ENCODE measurements at regions not wholly inside any gene's neighbourhood (a gene's known extent, or its start where the extent isn't known, plus 50 kb on each side); places are given as distances from the start of the nearest gene placed in this dataset.

DNA sequence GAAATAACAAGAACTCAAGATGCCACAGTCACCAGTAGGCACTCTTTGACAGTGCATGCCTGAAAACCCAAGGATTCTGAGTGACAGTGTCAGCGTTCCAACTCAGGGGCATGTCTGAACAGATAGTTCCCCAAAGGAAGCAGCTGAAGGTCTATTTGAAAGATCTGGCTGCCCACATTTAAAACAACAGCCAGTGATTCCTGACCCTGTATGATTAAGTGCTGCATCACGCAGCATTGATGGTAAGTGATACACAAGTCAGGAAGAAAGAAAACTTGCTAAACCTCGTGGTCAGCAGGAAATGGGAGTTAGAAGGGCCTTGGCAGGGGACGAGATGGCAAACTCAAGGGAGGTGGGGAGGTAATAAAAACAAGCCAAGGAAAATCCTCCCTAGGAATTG is 1013.1 kb downstream of the TYW1 start:
- H3K36me3 ChIP-seq (ENCODE audit: insufficient read depth, low read length), result no peaks in the 10 kb centered on the region
- no peak overlapping the region for H3K27ac ChIP-seq (ENCODE audit: low read depth, low read length)
- DNase-seq (ENCODE audit: insufficient read length, low spot score, missing footprints), result no peak
- H3K4me1 ChIP-seq (ENCODE audit: insufficient read depth, low read length), result no peaks in the 10 kb centered on the region
- no peak overlapping the region for H2AFZ ChIP-seq (ENCODE audit: low read length)
- no peak overlapping the region for H3K4me2 ChIP-seq (ENCODE audit: insufficient read depth, low read length)
- no peaks in the 10 kb centered on the region for H4K20me1 ChIP-seq (ENCODE audit: insufficient read depth, low read length)
- no peaks in the 10 kb centered on the region for H3K79me2 ChIP-seq (ENCODE audit: insufficient read depth, low read length)
- TF ChIP-seq, protein P1, sequence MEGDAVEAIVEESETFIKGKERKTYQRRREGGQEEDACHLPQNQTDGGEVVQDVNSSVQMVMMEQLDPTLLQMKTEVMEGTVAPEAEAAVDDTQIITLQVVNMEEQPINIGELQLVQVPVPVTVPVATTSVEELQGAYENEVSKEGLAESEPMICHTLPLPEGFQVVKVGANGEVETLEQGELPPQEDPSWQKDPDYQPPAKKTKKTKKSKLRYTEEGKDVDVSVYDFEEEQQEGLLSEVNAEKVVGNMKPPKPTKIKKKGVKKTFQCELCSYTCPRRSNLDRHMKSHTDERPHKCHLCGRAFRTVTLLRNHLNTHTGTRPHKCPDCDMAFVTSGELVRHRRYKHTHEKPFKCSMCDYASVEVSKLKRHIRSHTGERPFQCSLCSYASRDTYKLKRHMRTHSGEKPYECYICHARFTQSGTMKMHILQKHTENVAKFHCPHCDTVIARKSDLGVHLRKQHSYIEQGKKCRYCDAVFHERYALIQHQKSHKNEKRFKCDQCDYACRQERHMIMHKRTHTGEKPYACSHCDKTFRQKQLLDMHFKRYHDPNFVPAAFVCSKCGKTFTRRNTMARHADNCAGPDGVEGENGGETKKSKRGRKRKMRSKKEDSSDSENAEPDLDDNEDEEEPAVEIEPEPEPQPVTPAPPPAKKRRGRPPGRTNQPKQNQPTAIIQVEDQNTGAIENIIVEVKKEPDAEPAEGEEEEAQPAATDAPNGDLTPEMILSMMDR (IDR thresholded peaks at IDR 0.05; ENCODE audit: extremely low read depth, low read depth, low read length), result no peak
- H3K4me3 ChIP-seq (ENCODE audit: insufficient read depth, low read length), result no peak overlapping the region
- H3K27me3 ChIP-seq (ENCODE audit: insufficient read depth, low read length), result no peaks in the 10 kb centered on the region
- peaks cover 2% of the 10 kb centered on the region for H3K9me3 ChIP-seq (ENCODE audit: low read depth, low read length)

DNA sequence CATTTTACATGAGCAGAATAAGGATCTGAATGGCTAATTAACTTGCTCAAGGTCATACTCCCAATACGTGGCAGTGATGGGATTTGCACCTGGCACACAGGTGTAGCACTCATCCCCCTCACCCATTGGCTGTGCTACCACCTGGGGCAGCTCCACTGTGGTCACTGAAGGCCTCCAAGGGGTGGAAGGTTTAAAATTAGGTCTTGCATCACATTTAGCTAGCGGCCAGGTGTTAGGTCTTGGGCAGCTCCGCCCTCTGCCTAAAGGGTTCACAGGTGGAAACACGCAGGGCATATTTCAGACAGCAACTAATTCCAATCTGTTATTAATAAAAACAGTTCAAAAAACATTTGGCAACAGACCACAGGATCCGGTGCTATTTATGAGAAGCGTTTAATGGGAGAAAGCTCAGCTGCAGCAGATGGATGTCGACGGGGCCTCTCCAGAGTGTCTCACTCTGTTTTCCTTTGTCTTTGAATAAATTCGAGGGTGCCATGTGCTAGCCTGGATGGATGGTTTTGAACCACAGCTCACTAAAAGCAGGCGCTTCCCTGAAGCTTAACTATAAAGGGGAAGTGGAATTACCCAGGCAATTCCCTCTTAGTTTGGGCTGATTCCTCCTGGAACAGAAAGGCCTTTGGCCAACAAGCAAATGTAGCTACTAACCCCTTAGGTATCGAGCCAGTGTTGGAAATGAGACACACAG is 1017.6 kb downstream of the TYW1 start:
- no peak overlapping the region for H3K27ac ChIP-seq (ENCODE audit: low read depth, low read length)
- H3K4me2 ChIP-seq (ENCODE audit: insufficient read depth, low read length), result no peak overlapping the region
- no peak overlapping the region for H2AFZ ChIP-seq (ENCODE audit: low read length)
- H3K36me3 ChIP-seq (ENCODE audit: insufficient read depth, low read length), result no peaks in the 10 kb centered on the region
- H3K4me1 ChIP-seq (ENCODE audit: insufficient read depth, low read length), result no peaks in the 10 kb centered on the region
- no peaks in the 10 kb centered on the region for H4K20me1 ChIP-seq (ENCODE audit: insufficient read depth, low read length)
- peak; percentile 3 for DNase-seq (ENCODE audit: insufficient read length, low spot score, missing footprints)
- no peaks in the 10 kb centered on the region for H3K9me3 ChIP-seq (ENCODE audit: low read depth, low read length)
- TF ChIP-seq, protein P1 (IDR thresholded peaks at IDR 0.05; ENCODE audit: extremely low read depth, low read depth, low read length), result no peak
- H3K27me3 ChIP-seq (ENCODE audit: insufficient read depth, low read length), result no peaks in the 10 kb centered on the region
- H3K79me2 ChIP-seq (ENCODE audit: insufficient read depth, low read length), result no peaks in the 10 kb centered on the region
- H3K4me3 ChIP-seq (ENCODE audit: insufficient read depth, low read length), result no peak overlapping the region

DNA sequence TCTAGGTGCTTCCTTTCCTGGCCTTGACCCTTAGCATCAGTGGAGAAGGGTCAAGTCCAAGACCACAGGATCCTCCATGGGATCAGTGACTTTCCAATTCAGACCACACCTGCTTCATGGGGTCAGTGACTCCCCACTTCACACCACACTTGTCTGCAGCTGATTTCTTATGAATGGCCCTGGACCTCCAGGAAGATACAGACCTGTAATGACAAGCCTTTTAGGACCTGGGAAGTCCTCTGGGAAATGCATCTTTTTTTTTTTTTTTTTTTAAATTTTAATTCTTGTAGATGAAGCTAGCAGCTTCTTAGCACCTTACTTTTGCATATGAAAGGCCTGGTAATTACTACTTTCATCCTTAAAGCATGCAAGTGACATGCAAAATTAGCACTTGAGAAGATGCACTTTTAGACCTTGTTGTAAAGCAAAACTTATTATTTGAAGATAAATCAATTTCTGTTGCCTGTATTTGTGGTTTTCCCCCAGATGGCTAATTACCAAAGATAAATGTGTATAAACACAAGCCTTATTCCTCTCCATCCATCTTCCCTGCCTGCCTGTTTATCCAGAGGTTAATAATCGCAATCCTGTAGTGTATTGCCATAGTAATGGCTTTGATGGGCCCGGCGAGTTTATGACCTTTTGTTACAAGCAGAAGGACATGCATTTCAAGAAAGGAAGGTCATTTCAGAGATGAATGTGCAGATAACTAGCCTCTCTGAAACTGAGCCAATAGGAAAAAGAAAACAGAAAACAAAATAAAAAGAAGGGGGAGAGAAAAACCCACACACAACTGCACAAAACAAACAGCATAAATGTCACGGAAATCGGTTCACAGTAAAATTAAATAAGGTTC is 1018.7 kb downstream of the TYW1 start:
- no peaks in the 10 kb centered on the region for H3K36me3 ChIP-seq (ENCODE audit: insufficient read depth, low read length)
- no peaks in the 10 kb centered on the region for H3K9me3 ChIP-seq (ENCODE audit: low read depth, low read length)
- H3K27ac ChIP-seq (ENCODE audit: low read depth, low read length), result no peak overlapping the region
- peak; percentile 23 for DNase-seq (ENCODE audit: insufficient read length, low spot score, missing footprints)
- H2AFZ ChIP-seq (ENCODE audit: low read length), result no peak overlapping the region
- no peak overlapping the region for H3K4me3 ChIP-seq (ENCODE audit: insufficient read depth, low read length)
- no peaks in the 10 kb centered on the region for H3K79me2 ChIP-seq (ENCODE audit: insufficient read depth, low read length)
- no peaks in the 10 kb centered on the region for H4K20me1 ChIP-seq (ENCODE audit: insufficient read depth, low read length)
- TF ChIP-seq, protein P1 (IDR thresholded peaks at IDR 0.05; ENCODE audit: extremely low read depth, low read depth, low read length), result no peak
- no peak overlapping the region for H3K4me2 ChIP-seq (ENCODE audit: insufficient read depth, low read length)
- H3K4me1 ChIP-seq (ENCODE audit: insufficient read depth, low read length), result no peaks in the 10 kb centered on the region
- no peaks in the 10 kb centered on the region for H3K27me3 ChIP-seq (ENCODE audit: insufficient read depth, low read length)

DNA sequence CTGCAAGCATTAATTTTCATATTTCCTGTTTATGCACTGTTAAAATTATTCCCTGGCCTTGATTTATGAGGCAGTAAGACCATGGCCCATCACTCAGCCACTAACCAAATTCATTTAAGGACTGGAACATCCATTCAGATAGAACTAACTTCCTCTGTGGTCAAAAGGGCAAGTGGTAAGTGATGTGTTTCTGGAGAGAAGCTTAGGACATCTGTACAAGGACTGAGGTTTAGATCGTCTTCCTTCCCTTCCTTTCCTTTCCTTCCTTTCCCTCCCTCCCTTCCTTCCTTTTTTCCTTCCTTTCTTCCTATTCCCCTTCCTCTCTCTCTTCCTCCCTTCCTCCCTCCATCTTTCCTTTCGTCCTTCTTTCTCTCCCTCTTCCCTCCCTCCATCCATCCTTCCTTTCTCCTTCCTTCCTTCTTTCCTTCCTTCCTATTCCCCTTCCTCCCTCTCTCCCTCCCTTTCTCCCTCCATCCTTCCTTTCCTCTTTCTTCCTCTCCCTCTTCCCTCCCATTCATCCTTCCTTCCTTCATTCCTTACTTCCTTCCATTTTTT is 1019.4 kb downstream of the TYW1 start:
- H3K4me3 ChIP-seq (ENCODE audit: insufficient read depth, low read length), result no peak overlapping the region
- H3K4me2 ChIP-seq (ENCODE audit: insufficient read depth, low read length), result no peak overlapping the region
- no peak for DNase-seq (ENCODE audit: insufficient read length, low spot score, missing footprints)
- H3K9me3 ChIP-seq (ENCODE audit: low read depth, low read length), result no peaks in the 10 kb centered on the region
- H3K36me3 ChIP-seq (ENCODE audit: insufficient read depth, low read length), result no peaks in the 10 kb centered on the region
- H2AFZ ChIP-seq (ENCODE audit: low read length), result no peak overlapping the region
- H3K27me3 ChIP-seq (ENCODE audit: insufficient read depth, low read length), result no peaks in the 10 kb centered on the region
- TF ChIP-seq, protein P1 (IDR thresholded peaks at IDR 0.05; ENCODE audit: extremely low read depth, low read depth, low read length), result no peak
- H3K79me2 ChIP-seq (ENCODE audit: insufficient read depth, low read length), result no peaks in the 10 kb centered on the region
- no peaks in the 10 kb centered on the region for H3K4me1 ChIP-seq (ENCODE audit: insufficient read depth, low read length)
- H4K20me1 ChIP-seq (ENCODE audit: insufficient read depth, low read length), result no peaks in the 10 kb centered on the region
- no peak overlapping the region for H3K27ac ChIP-seq (ENCODE audit: low read depth, low read length)

Measured in osteoblast (primary cell).